ENCODE measurements at regions not wholly inside any gene's neighbourhood (a gene's known extent, or its start where the extent isn't known, plus 50 kb on each side); places are given as distances from the start of the nearest gene placed in this dataset.
A peak's percentile ranks its signal among the peaks of the same experiment; 100 is the strongest.
"Not testable (repeated sequence)": the region's sequence is repeated elsewhere in the genome, so short reads cannot be mapped to it uniquely, and the experiment has no call there.

DNA sequence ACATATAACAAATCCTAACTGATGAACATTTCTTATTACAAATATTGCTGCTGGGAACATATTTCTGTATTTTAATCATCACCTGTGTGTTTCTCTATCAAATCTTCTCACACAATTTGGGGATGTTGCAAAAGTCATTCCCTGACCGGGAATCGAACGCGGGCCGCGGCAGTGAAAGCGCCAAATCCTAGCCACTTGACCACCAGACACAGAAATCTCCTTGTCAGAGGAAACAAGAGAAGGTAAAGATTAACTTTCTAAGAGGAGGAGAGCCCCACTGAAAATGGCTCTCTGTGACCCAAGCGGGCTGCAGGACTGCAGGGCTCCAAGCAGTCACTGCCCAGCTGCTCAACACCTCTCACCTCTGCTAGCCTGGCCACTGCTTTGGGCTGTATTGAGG is 304.9 kb downstream of the FAM72C start:
- H3K27ac ChIP-seq = no peak overlapping the region
- H3K4me1 ChIP-seq = peaks cover 0 to 63% (median 0%) of the 10 kb centered on the region in 10 experiments; a peak in 5 of 20 replicates
- TF ChIP-seq Cebpa-rat (IDR thresholded peaks at IDR 0.05) = no peak
- no peaks in the 10 kb centered on the region for H3K27me3 ChIP-seq
- no peak overlapping the region for H3K4me3 ChIP-seq
- H3K9me3 ChIP-seq (replicated peaks in 1 of 11) = peaks cover 15 to 28% (median 18%) of the 10 kb centered on the region in 11 experiments; a peak in 21 of 22 replicates
- H3K36me3 ChIP-seq = no peaks in the 10 kb centered on the region
- H4K20me1 ChIP-seq = no peaks in the 10 kb centered on the region
- H3K9ac ChIP-seq = no peak overlapping the region
- H3K4me2 ChIP-seq = no peak overlapping the region

DNA sequence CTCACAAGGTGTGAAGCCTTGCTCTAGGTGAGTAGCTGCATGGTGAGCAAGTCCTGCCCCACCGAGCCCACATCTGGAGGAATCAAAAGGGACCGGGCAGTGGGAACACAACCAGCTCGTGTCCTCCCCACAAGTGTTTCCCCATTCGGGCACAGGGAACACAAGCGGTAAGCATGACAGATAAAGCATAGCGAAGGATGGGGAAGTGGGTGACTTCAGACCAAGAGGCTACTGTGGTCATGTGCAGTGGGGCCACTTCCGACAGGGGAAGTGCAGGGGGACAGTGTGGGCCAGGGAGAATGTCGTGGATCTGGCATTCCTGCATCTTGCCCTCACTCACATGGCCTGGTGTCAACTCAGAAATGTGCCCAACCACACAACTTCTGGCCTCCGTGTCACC is 306.2 kb downstream of the FAM72C start:
- Histone ChIP-seq H3K9ac (no peak overlapping the region), H3K4me1 (peaks cover 0 to 63% (median 0%) of the 10 kb centered on the region in 10 experiments; a peak in 5 of 20 replicates), H3K4me2 (peak overlapping the region in 2 of 11 experiments; percentile 45 to 69; a peak in 4 of 22 replicates), H3K9me3 (replicated peaks in 1 of 11) (peaks cover 19 to 40% (median 28%) of the 10 kb centered on the region in 11 experiments), H4K20me1 (no peaks in the 10 kb centered on the region), H3K27me3 (no peaks in the 10 kb centered on the region), H3K4me3 (no peak overlapping the region), H3K36me3 (no peaks in the 10 kb centered on the region), H3K27ac (no peak overlapping the region; a peak in 1 of 22 replicates)
- TF ChIP-seq Cebpa-rat (IDR thresholded peaks at IDR 0.05) = no peak

DNA sequence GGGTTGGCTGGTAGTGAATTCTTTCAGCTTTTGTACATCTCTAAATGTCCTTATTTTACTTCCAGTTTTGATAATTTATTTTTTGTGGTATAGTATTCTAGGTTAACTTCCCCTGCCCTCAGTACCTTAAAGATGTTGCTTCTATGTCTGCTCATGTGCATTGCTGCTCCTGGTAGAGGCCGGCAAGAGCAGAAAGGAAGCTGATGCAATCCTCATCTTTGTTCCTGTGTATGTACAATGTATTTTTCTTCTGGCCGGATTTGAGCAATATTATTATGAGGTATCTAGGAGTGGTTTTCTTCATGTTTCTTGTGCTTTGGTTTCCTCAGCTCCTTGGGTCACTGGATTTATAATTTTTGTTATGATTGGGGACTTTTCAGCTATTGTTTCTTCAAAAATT is 308.7 kb downstream of the FAM72C start:
- 0 out of 22 replicates have a peak overlapping the region, but pooled peaks of 1 of the 11 experiments have one; percentile 12 for H3K27ac ChIP-seq
- not testable (repeated sequence) for H3K9ac ChIP-seq, H3K36me3 ChIP-seq, H3K4me3 ChIP-seq, H3K27me3 ChIP-seq, H4K20me1 ChIP-seq
- peaks cover 0 to 42% (median 0%) of the 10 kb centered on the region in 10 experiments; a peak in 5 of 20 replicates for H3K4me1 ChIP-seq
- H3K9me3 ChIP-seq (replicated peaks in 1 of 11) = peaks cover 15 to 32% (median 23%) of the 10 kb centered on the region in 11 experiments
- peak overlapping the region in 4 of 11 experiments; percentile 18 to 43 (median 31); a peak in 4 of 22 replicates for H3K4me2 ChIP-seq

DNA sequence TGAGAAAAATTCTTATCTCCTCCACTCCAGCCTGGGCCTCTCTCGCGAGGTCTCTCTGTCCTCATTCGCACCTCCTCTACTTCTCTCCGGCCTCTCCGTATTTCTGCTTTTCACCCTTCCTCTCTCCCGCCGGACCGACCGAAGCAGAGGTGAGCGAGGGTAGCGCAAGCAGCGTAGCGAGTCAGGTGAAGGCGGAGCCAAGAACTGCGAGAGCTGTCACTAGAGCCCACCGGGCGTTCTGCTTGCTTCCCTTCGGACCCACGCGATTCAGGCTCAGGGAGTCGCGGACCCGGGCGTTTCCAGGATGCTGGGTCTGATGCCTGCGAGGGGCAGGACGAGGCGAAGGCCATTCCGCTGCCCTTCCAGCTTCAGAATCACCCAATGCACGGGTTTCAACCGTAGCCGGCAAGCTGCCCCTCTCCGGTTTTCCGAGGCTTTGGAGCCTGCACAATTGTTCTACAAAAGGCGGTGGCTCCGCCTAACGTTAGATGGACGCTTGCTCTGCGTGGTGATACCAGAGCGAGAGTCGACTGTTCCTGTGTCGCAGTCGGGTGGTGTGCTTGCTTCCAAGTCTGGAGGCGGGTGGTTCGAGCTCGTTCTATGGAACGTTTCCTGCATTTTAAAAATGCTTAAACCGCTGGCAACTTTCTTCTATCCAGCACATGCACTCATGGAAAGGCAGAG is 310.2 kb downstream of the FAM72C start:
- H3K4me3 ChIP-seq = no peak overlapping the region
- H3K4me1 ChIP-seq = peaks cover 0 to 42% (median 3%) of the 10 kb centered on the region in 10 experiments; a peak in 6 of 20 replicates
- H4K20me1 ChIP-seq = no peaks in the 10 kb centered on the region
- H3K9me3 ChIP-seq (replicated peaks in 1 of 11) = peaks cover 7 to 23% (median 12%) of the 10 kb centered on the region in 11 experiments; a peak in 18 of 22 replicates
- H3K9ac ChIP-seq = no peak overlapping the region
- H3K27me3 ChIP-seq = no peaks in the 10 kb centered on the region
- no peaks in the 10 kb centered on the region for H3K36me3 ChIP-seq
- no peak overlapping the region for H3K27ac ChIP-seq
- H3K4me2 ChIP-seq = no peak overlapping the region
- no peak for TF ChIP-seq Cebpa-rat (IDR thresholded peaks at IDR 0.05)

DNA sequence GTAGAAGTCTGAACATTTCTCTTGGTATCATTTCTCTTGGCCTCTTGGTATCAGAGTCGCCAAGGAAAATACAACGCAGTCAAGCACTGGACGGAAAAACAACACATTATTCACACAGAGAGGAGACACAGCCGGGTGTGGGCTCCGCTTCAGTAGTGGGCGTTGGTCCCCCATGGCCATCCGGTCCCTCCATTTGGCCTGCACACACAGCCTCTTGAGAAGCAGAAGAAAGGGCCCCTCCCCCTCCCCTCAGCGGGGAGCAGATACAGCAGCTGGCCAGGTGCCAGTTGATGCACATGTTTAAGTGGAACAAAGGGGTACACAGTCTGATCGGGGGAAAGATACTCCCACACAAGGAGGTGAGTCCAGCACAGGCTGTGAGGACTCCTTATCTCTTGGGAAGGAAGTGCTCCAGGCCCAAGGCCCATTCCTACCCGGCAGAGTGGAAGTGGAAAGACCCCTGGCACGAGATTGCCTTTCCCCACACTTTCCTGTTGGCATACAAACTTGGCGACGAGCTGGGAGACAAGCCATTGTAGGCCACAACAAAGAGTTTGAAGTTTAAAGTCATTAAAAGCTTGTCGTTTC is 311.3 kb downstream of the FAM72C start:
- H3K27ac ChIP-seq = no peak overlapping the region
- peaks cover 18 to 34% (median 23%) of the 10 kb centered on the region in 11 experiments for H3K9me3 ChIP-seq (replicated peaks in 1 of 11)
- no peak overlapping the region for H3K4me2 ChIP-seq
- H4K20me1 ChIP-seq = no peaks in the 10 kb centered on the region
- H3K27me3 ChIP-seq = no peaks in the 10 kb centered on the region
- H3K36me3 ChIP-seq = no peaks in the 10 kb centered on the region
- no peak overlapping the region for H3K4me3 ChIP-seq
- no peak overlapping the region for H3K9ac ChIP-seq
- peaks cover 0 to 33% (median 3%) of the 10 kb centered on the region in 10 experiments; a peak in 6 of 20 replicates for H3K4me1 ChIP-seq
- TF ChIP-seq Cebpa-rat (IDR thresholded peaks at IDR 0.05) = no peak

DNA sequence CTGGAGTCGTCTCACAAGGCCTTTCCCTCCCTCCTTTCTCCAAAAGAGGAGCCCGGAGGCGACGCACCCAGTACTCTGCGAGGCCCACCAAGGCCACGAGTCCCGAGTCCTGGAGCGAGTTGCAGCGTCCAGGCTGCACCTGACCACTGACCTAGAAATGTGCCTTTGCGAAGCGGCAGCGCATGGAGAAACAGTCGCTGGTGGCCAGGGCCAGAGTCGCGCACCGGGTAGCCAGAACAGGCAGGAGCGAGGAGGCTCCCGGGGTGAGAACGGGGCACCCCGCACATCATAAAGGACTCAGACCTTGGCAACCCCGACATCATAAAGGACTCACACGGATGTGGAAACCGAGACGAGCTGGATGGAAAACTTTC is 318.4 kb downstream of the FAM72C start:
- Histone ChIP-seq H3K27ac (no peak overlapping the region), H3K9me3 (replicated peaks in 1 of 11) (peaks cover 45 to 65% (median 58%) of the 10 kb centered on the region in 11 experiments), H3K27me3 (peaks cover 0 to 14% (median 6%) of the 10 kb centered on the region in 11 experiments; a peak in 5 of 22 replicates), H3K4me3 (no peak overlapping the region), H3K4me1 (peaks cover 0 to 5% (median 0%) of the 10 kb centered on the region in 10 experiments; a peak in 1 of 20 replicates), H4K20me1 (no peaks in the 10 kb centered on the region), H3K9ac (no peak overlapping the region), H3K36me3 (no peaks in the 10 kb centered on the region), H3K4me2 (no peak overlapping the region)
- TF ChIP-seq Cebpa-rat (IDR thresholded peaks at IDR 0.05) = no peak

DNA sequence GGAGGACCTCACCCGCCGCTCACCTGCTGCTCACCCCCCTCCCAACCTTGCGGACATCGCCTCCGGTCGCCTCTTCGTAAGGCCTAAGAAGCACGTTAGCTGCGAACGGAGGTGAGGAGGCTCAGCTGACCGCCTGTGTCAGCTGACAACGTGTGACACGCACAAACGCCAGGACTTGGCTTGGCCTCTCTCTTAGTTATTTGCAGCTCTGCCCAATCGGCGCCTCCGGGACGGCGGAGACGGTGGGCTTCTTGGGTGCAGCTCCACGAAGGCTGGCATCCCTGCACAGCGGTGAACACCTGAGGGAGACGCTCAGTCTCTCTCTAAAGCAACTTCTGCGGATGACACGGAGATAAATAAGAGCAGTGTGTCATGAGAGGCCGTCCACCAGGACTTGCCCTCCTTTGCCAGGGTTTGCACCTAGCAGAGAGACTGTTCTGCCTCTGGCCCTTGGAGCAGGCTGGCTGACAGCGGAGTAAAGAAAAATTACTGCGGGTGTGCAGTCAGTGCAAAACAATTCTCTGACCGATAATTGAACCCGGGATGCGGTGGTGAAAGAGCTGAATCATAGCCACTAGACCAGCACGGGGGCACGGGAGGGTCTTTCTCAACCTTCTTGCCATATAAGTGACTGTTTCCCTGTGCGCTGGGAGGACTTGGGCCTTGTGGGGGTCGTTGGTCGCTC is 318.9 kb downstream of the FAM72C start:
- Histone ChIP-seq H3K9me3 (replicated peaks in 1 of 11) (peaks cover 45 to 65% (median 58%) of the 10 kb centered on the region in 11 experiments), H3K4me1 (peaks cover 0 to 5% (median 0%) of the 10 kb centered on the region in 10 experiments; a peak in 1 of 20 replicates), H3K27ac (no peak overlapping the region), H3K36me3 (no peaks in the 10 kb centered on the region), H3K4me3 (no peak overlapping the region), H4K20me1 (no peaks in the 10 kb centered on the region), H3K4me2 (no peak overlapping the region), H3K27me3 (peaks cover 0 to 14% (median 6%) of the 10 kb centered on the region in 11 experiments; a peak in 5 of 22 replicates), H3K9ac (no peak overlapping the region)
- no peak for TF ChIP-seq Cebpa-rat (IDR thresholded peaks at IDR 0.05)

DNA sequence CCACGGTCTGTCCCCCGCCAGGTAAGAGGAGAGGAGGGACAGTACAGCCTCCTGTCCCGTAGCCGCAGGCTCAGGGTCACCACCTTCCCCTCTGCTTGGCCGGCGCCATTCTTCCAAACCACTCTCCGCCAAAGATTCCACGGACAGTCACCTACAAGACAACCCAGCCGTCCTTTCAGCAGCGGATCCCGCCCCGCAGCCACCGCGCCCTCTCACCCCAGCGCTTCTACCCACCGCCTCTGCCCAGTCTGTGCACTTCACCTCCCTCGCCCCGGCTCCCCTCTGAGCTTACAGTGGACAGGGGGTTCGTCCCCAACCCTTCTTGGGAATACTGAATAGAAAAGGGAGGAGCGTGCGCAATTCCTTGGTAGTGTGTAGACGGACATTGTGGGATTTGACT is 319.6 kb downstream of the FAM72C start:
- no peaks in the 10 kb centered on the region; a peak in 1 of 20 replicates for H3K4me1 ChIP-seq
- peaks cover 0 to 14% (median 6%) of the 10 kb centered on the region in 11 experiments; a peak in 5 of 22 replicates for H3K27me3 ChIP-seq
- no peaks in the 10 kb centered on the region for H3K36me3 ChIP-seq
- no peak overlapping the region for H3K27ac ChIP-seq
- no peak overlapping the region for H3K9ac ChIP-seq
- TF ChIP-seq Cebpa-rat (IDR thresholded peaks at IDR 0.05) = no peak
- H4K20me1 ChIP-seq = no peaks in the 10 kb centered on the region
- no peak overlapping the region for H3K4me2 ChIP-seq
- H3K4me3 ChIP-seq = no peak overlapping the region
- H3K9me3 ChIP-seq (replicated peaks in 1 of 11) = peaks cover 45 to 65% (median 58%) of the 10 kb centered on the region in 11 experiments
